Activated T-cell treated with anti-CD3 and anti-CD28 coated beads, Interleukin-2, amount 50 U/mL, for 72 hours (primary cell): ENCODE measurements at regions not wholly inside any gene's neighbourhood (a gene's known extent, or its start where the extent isn't known, plus 50 kb on each side); places are given as distances from the start of the nearest gene placed in this dataset.
"Not testable (repeated sequence)": the region's sequence is repeated elsewhere in the genome, so short reads cannot be mapped to it uniquely, and the experiment has no call there.

Experiments used
- ATAC-seq, 2 donors: fragments of 150-1000 bp; cut with Tn5 transposase; replicated peaks in 1 of 2; 2 replicates each; pipeline ENCODE4 v1.10.0; 2021; ENCODE audit warnings: moderate library complexity in 2 of 2, mild to moderate bottlenecking in 1 of 2
- DNase-seq, 2 donors: peaks; one replicate each; pipeline ENCODE4 v3.0.0; 2021 to 2022; ENCODE audit warnings: mixed read lengths in 1 of 2
- H3K27ac Mint-ChIP-seq: one replicate; pipeline ENCODE4 v1.8.0; 2022; ENCODE audit warnings: mild to moderate bottlenecking, moderate library complexity, mixed read lengths
- H3K27me3 Mint-ChIP-seq: one replicate; pipeline ENCODE4 v1.8.0; 2022; ENCODE audit warnings: low read depth, mixed read lengths
- H3K36me3 Mint-ChIP-seq, 2 donors: one replicate each; pipeline ENCODE4 v1.8.0; 2022; ENCODE audit warnings: mixed read lengths in 2 of 2, mild to moderate bottlenecking in 1 of 2; ENCODE audit not compliant: insufficient read depth in 2 of 2
- H3K4me1 Mint-ChIP-seq: one replicate; pipeline ENCODE4 v1.8.0; 2022; ENCODE audit warnings: low read depth, mixed read lengths
- H3K4me3 Mint-ChIP-seq, 2 donors: one replicate each; pipeline ENCODE4 v1.8.0; 2022; ENCODE audit warnings: mild to moderate bottlenecking in 2 of 2, mixed read lengths in 2 of 2, moderate library complexity in 2 of 2
- H3K9me3 Mint-ChIP-seq, 2 donors: one replicate each; pipeline ENCODE4 v1.8.0; 2022; ENCODE audit warnings: mixed read lengths in 2 of 2

- Mint-ChIP-seq H3K4me1 (no peaks in the 10 kb centered on the region), H3K27ac (no peak overlapping the region), H3K9me3 (no peaks in the 10 kb centered on the region), H3K4me3 (no peak overlapping the region), H3K27me3 (no peaks in the 10 kb centered on the region), H3K36me3 (no peaks in the 10 kb centered on the region)
- no peak for ATAC-seq
- no peak for DNase-seq
Measured at GRCh38 chr7:97390915-97391593, 273.6 kb downstream of the SDHAF3 start.

DNA sequence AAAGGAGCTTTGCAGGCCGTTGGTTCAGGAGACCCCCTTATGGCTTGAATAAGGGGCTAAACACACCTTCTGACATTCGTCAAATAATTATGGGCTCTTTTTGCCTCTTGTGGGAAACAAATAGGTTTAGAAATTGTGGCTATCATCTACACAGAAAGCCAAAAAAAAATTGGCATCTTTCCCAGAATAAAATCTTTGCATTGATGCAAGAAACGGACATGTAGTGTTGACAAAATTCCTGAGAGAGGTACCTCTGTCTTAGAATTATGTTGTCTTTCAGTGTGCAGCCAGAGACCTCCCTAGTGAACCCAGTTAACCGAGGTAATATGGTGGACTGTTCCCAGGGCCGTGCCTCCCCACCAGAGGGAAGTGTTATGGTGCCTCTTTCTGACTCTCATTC is 283.9 kb downstream of the SDHAF3 start:
- Mint-ChIP-seq H3K27ac (no peak overlapping the region), H3K4me3 (no peak overlapping the region), H3K4me1 (no peaks in the 10 kb centered on the region), H3K27me3 (peaks cover 6% of the 10 kb centered on the region), H3K9me3 (no peaks in the 10 kb centered on the region), H3K36me3 (no peaks in the 10 kb centered on the region)
- no peak for DNase-seq
- ATAC-seq = no peak

DNA sequence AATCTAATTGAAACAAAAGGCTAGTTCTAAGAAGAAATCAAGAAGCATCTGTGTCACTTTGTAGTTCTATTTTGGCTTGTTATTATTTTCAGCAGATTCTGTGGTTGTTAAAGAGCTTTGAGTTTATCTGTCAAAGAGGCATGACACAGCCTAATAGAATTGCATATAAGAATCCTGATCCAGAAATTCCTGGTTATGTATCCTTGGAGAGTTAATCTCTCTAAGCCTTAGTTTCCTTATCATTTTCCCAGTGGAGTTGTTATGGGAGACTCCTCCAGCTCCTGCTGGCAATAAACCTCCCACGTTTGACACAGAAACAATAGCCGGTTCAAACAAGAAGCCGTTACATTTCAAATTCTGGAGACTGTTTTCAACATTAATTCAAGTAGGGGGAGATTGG is 288.3 kb downstream of the SDHAF3 start:
- no peaks in the 10 kb centered on the region for H3K9me3 Mint-ChIP-seq
- H3K27me3 Mint-ChIP-seq = peaks cover 6% of the 10 kb centered on the region
- H3K4me1 Mint-ChIP-seq = no peaks in the 10 kb centered on the region
- DNase-seq (no peak), ATAC-seq (no peak)
- H3K4me3 Mint-ChIP-seq = no peak overlapping the region
- H3K27ac Mint-ChIP-seq = no peak overlapping the region
- no peaks in the 10 kb centered on the region for H3K36me3 Mint-ChIP-seq

- Mint-ChIP-seq H3K9me3 (no peaks in the 10 kb centered on the region), H3K27me3 (peaks cover 6% of the 10 kb centered on the region), H3K4me3 (no peak overlapping the region), H3K27ac (no peak overlapping the region), H3K36me3 (no peaks in the 10 kb centered on the region), H3K4me1 (no peaks in the 10 kb centered on the region)
- ATAC-seq (no peak), DNase-seq (no peak)
Measured at GRCh38 chr7:97407106-97407505, 289.6 kb downstream of the SDHAF3 start.

- H3K4me1 Mint-ChIP-seq = no peaks in the 10 kb centered on the region
- no peak for ATAC-seq
- H3K36me3 Mint-ChIP-seq = no peaks in the 10 kb centered on the region
- DNase-seq = no peak
- no peaks in the 10 kb centered on the region for H3K9me3 Mint-ChIP-seq
- H3K27me3 Mint-ChIP-seq = no peaks in the 10 kb centered on the region
- no peak overlapping the region for H3K27ac Mint-ChIP-seq
- H3K4me3 Mint-ChIP-seq = no peak overlapping the region
Measured at GRCh38 chr7:97409346-97409745, 291.8 kb downstream of the SDHAF3 start.

- H3K27me3 Mint-ChIP-seq = no peaks in the 10 kb centered on the region
- no peak overlapping the region for H3K27ac Mint-ChIP-seq
- H3K9me3 Mint-ChIP-seq = peaks cover 0 to 2% of the 10 kb centered on the region in 2 donors
- H3K4me1 Mint-ChIP-seq = no peaks in the 10 kb centered on the region
- DNase-seq (no peak), ATAC-seq (no peak)
- no peak overlapping the region for H3K4me3 Mint-ChIP-seq
- no peaks in the 10 kb centered on the region for H3K36me3 Mint-ChIP-seq
Measured at GRCh38 chr7:97418312-97418711, 300.8 kb downstream of the SDHAF3 start.

DNA sequence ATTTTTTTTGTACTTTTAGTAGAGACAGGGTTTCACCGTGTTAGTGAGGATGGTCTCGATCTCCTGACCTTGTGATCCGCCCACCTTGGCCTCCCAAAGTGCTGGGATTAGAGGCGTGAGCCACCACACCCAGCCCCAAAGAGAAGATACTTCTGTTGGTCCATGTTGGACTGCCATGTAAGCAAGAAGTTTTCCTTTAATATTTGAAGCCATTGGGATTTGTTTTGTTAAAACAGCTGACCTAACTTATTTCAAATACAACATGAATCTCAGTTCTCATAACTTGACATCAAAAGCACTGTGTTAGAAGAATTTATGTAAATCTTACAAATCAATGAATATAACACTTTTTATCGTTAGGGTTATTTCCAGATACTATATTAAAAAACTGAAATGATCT is 302.4 kb downstream of the SDHAF3 start:
- no peak overlapping the region for H3K4me3 Mint-ChIP-seq

DNA sequence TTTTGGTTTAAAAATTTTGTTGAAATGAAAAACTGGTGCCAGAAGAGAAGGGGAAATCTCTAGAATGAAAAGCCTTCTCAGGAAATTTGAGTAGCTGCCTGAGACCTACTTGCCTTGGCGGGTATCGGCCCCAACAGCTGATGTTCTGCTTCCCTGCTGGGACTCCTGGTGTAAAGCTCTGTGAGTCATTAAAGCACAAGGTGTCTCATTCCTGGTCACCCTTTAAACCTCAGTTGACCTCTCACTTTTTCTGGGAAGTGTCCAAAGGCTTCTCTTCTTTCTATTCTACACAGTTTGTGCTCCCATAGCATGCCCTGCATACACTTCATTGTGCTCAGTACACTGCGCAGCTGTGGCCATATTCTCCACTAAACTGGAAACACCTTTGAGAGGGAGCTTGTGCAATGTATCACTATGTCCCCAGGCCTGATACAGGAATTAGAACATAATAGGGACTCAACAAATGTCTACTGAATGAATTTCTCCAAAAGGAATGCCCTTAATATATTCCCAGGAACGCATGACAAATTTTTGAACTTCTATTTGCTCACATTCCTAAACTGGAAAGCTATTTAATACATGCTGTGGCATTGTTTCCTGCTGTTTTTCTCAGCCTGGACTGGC is 303.9 kb downstream of the SDHAF3 start:
- no peak overlapping the region for H3K4me3 Mint-ChIP-seq
- peaks cover 2 to 5% of the 10 kb centered on the region in 2 donors for H3K9me3 Mint-ChIP-seq
- H3K27ac Mint-ChIP-seq = no peak overlapping the region
- ATAC-seq = no peak
- H3K4me1 Mint-ChIP-seq = no peaks in the 10 kb centered on the region
- no peaks in the 10 kb centered on the region for H3K36me3 Mint-ChIP-seq
- no peak for DNase-seq
- no peaks in the 10 kb centered on the region for H3K27me3 Mint-ChIP-seq

More for the DNA sequence above, 302.4 kb downstream of the SDHAF3 start:
- Mint-ChIP-seq H3K36me3 (no peaks in the 10 kb centered on the region), H3K27ac (no peak overlapping the region), H3K4me1 (no peaks in the 10 kb centered on the region), H3K27me3 (no peaks in the 10 kb centered on the region), H3K9me3 (peaks cover 2 to 5% of the 10 kb centered on the region in 2 donors)
- ATAC-seq = no peak
- DNase-seq = no peak

- no peaks in the 10 kb centered on the region for H3K27me3 Mint-ChIP-seq
- H3K27ac Mint-ChIP-seq = no peak overlapping the region
Measured at GRCh38 chr7:97422046-97422445, 304.5 kb downstream of the SDHAF3 start.

DNA sequence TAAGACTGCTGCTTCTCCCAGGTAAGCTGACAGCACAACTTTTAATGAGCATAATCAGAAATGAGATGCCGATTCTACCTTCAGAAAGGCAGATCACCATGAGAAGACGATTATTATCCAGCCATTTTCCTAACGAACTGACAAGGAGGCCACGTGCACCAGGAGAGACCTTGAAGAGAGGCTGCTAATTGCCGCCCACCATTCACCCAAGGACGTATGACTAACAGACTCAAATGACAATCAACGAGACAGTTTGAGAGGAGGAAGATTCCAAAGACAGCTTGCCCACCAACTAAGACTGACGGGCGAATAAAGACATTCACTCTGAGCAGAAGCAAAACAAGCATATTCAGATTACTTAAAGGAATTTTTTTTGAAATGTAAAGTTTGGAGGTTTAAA is 301.9 kb upstream of the TAC1 start:
- Mint-ChIP-seq H3K9me3 (no peaks in the 10 kb centered on the region), H3K4me1 (no peaks in the 10 kb centered on the region), H3K4me3 (no peak overlapping the region), H3K36me3 (no peaks in the 10 kb centered on the region), H3K27me3 (no peaks in the 10 kb centered on the region), H3K27ac (no peak overlapping the region)
- ATAC-seq (no peak), DNase-seq (no peak)

More at GRCh38 chr7:97422046-97422445, 304.5 kb downstream of the SDHAF3 start:
- ATAC-seq (no peak), DNase-seq (no peak)
- no peaks in the 10 kb centered on the region for H3K4me1 Mint-ChIP-seq
- no peaks in the 10 kb centered on the region for H3K36me3 Mint-ChIP-seq
- no peak overlapping the region for H3K4me3 Mint-ChIP-seq
- H3K9me3 Mint-ChIP-seq = peaks cover 2 to 5% of the 10 kb centered on the region in 2 donors

GRCh38 chr7:97439637-97440214 is 292.2 kb upstream of the TAC1 start:
- no peaks in the 10 kb centered on the region for H3K27me3 Mint-ChIP-seq
- ATAC-seq (no peak), DNase-seq (no peak)
- H3K9me3 Mint-ChIP-seq = peaks cover 4 to 8% of the 10 kb centered on the region in 2 donors
- H3K36me3 Mint-ChIP-seq = no peaks in the 10 kb centered on the region
- no peak overlapping the region for H3K27ac Mint-ChIP-seq
- no peak overlapping the region for H3K4me3 Mint-ChIP-seq
- H3K4me1 Mint-ChIP-seq = no peaks in the 10 kb centered on the region

- Mint-ChIP-seq H3K4me3 (no peak overlapping the region), H3K4me1 (no peaks in the 10 kb centered on the region), H3K36me3 (peaks cover 0 to 3% of the 10 kb centered on the region in 2 donors), H3K27me3 (no peaks in the 10 kb centered on the region), H3K27ac (no peak overlapping the region), H3K9me3 (peaks cover 8% of the 10 kb centered on the region in 2 donors)
- ATAC-seq (no peak), DNase-seq (no peak)
Measured at GRCh38 chr7:97446361-97446760, 285.5 kb upstream of the TAC1 start.

DNA sequence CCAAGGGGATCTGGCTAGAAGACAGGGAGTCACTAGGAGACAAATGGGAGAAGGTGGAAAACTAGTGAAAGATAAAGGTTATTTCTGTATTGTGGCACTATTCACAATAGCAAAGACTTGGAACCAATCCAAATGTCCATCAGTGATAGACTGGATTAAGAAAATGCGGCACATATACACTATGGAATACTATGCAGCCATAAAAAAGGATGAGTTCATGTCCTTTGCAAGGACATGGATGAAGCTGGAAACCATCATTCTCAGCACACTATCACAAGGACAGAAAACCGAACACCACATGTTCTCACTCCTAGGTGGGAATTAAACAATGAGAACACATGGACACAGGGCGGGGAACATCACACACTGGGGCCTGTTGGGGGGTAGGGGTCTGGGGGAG is 282.4 kb upstream of the TAC1 start:
- not testable (repeated sequence) for DNase-seq, H3K27ac Mint-ChIP-seq

More for the DNA sequence above, 282.4 kb upstream of the TAC1 start:
- H3K4me3 Mint-ChIP-seq, H3K4me1 Mint-ChIP-seq, H3K9me3 Mint-ChIP-seq, H3K36me3 Mint-ChIP-seq, ATAC-seq, H3K27me3 Mint-ChIP-seq: not testable (repeated sequence)
